ENCODE measurements at regions not wholly inside any gene's neighbourhood (a gene's known extent, or its start where the extent isn't known, plus 50 kb on each side); places are given as distances from the start of the nearest gene placed in this dataset.

GRCh38 chr3:176795891-176796290 is 401.4 kb downstream of the TBL1XR1 start:
- no TSS peak for BruUV-seq (replicated peaks)

GRCh38 chr3:176794406-176794805 is 402.9 kb downstream of the TBL1XR1 start:
- ChIA-PET POLR2A (no interaction called here), CTCF (ENCODE audit: unreplicated experiment) (no interaction called here)
- no peak overlapping the region for H3K4me3 ChIP-seq (ENCODE audit: low read depth, low read length, poor library complexity, severe bottlenecking)
- no peaks in the 10 kb centered on the region for H3K9me3 ChIP-seq (ENCODE audit: low read length)
- H3K36me3 ChIP-seq (ENCODE audit: insufficient read depth, low read length), result no peaks in the 10 kb centered on the region
- TF ChIP-seq CTCF (conservative IDR thresholded peaks at IDR 0.05; ENCODE audit: low read length) (no peak), EZH2phosphoT487 (IDR thresholded peaks at IDR 0.05; ENCODE audit: borderline replicate concordance, low read depth, low read length) (no peak)
- no TSS peak for BruUV-seq (replicated peaks)
- no peaks in the 10 kb centered on the region for H4K20me1 ChIP-seq (ENCODE audit: insufficient read depth, low read length)
- no peak overlapping the region for H3K4me2 ChIP-seq (ENCODE audit: low read length)
- no peak overlapping the region for H2AFZ ChIP-seq (ENCODE audit: low read length)
- H3K27ac ChIP-seq (ENCODE audit: low read depth, low read length, poor library complexity, severe bottlenecking), result no peak overlapping the region
- intact Hi-C loops (cut with micrococcal nuclease; ENCODE audit: unreplicated experiment), result no loop called here
- no peaks in the 10 kb centered on the region for H3K9me2 ChIP-seq (ENCODE audit: insufficient read depth, low read length)
- DNase-seq (ENCODE audit: low spot score), result no peak
- no peaks in the 10 kb centered on the region for H3K4me1 ChIP-seq (ENCODE audit: insufficient read depth, low read length, poor library complexity, severe bottlenecking)
- no peaks in the 10 kb centered on the region for H3K79me2 ChIP-seq (ENCODE audit: insufficient read depth, low read depth, low read length)

More at GRCh38 chr3:176795891-176796290, 401.4 kb downstream of the TBL1XR1 start:
- TF ChIP-seq CTCF (conservative IDR thresholded peaks at IDR 0.05; ENCODE audit: low read length) (no peak), EZH2phosphoT487 (IDR thresholded peaks at IDR 0.05; ENCODE audit: borderline replicate concordance, low read depth, low read length) (no peak)
- Histone ChIP-seq H3K9me3 (ENCODE audit: low read length) (no peaks in the 10 kb centered on the region), H3K27ac (ENCODE audit: low read depth, low read length, poor library complexity, severe bottlenecking) (no peak overlapping the region), H3K9me2 (ENCODE audit: insufficient read depth, low read length) (no peaks in the 10 kb centered on the region), H3K4me3 (ENCODE audit: low read depth, low read length, poor library complexity, severe bottlenecking) (no peak overlapping the region), H3K79me2 (ENCODE audit: insufficient read depth, low read depth, low read length) (no peaks in the 10 kb centered on the region), H4K20me1 (ENCODE audit: insufficient read depth, low read length) (no peaks in the 10 kb centered on the region), H3K36me3 (ENCODE audit: insufficient read depth, low read length) (no peaks in the 10 kb centered on the region), H2AFZ (ENCODE audit: low read length) (no peak overlapping the region), H3K4me1 (ENCODE audit: insufficient read depth, low read length, poor library complexity, severe bottlenecking) (no peaks in the 10 kb centered on the region), H3K4me2 (ENCODE audit: low read length) (no peak overlapping the region)
- intact Hi-C loops (cut with micrococcal nuclease; ENCODE audit: unreplicated experiment), result no loop called here
- ChIA-PET CTCF (ENCODE audit: unreplicated experiment) (no interaction called here), POLR2A (interaction anchor here (0.6 to 1.0 kb wide), 3 partner anchors 8 to 716 kb away, joined by 3 to 4 read pairs (median 3); no protein-coding TSS in a partner anchor)
- DNase-seq (ENCODE audit: low spot score), result no peak

GRCh38 chr3:176789947-176790346 is 407.3 kb downstream of the TBL1XR1 start:
- no peak overlapping the region for H3K4me3 ChIP-seq (ENCODE audit: low read depth, low read length, poor library complexity, severe bottlenecking)
- H3K36me3 ChIP-seq (ENCODE audit: insufficient read depth, low read length), result no peaks in the 10 kb centered on the region
- intact Hi-C loops (cut with micrococcal nuclease; ENCODE audit: unreplicated experiment), result no loop called here
- no peaks in the 10 kb centered on the region for H3K79me2 ChIP-seq (ENCODE audit: insufficient read depth, low read depth, low read length)
- no peaks in the 10 kb centered on the region for H3K9me3 ChIP-seq (ENCODE audit: low read length)
- H3K4me2 ChIP-seq (ENCODE audit: low read length), result no peak overlapping the region
- TF ChIP-seq EZH2phosphoT487 (IDR thresholded peaks at IDR 0.05; ENCODE audit: borderline replicate concordance, low read depth, low read length), result no peak
- TF ChIP-seq CTCF (conservative IDR thresholded peaks at IDR 0.05; ENCODE audit: low read length), result no peak
- H3K27ac ChIP-seq (ENCODE audit: low read depth, low read length, poor library complexity, severe bottlenecking), result no peak overlapping the region
- no TSS peak for BruUV-seq (replicated peaks)
- ChIA-PET POLR2A (interaction anchor here (1.2 kb wide), 1 partner anchor 9 kb away, joined by 4 read pairs; no protein-coding TSS in a partner anchor), CTCF (ENCODE audit: unreplicated experiment) (no interaction called here)
- no peaks in the 10 kb centered on the region for H4K20me1 ChIP-seq (ENCODE audit: insufficient read depth, low read length)
- H3K4me1 ChIP-seq (ENCODE audit: insufficient read depth, low read length, poor library complexity, severe bottlenecking), result no peaks in the 10 kb centered on the region
- H3K9me2 ChIP-seq (ENCODE audit: insufficient read depth, low read length), result no peaks in the 10 kb centered on the region
- no peak for DNase-seq (ENCODE audit: low spot score)
- H2AFZ ChIP-seq (ENCODE audit: low read length), result no peak overlapping the region
